Breast epithelium (tissue), 3 donors: ENCODE measurements at regions not wholly inside any gene's neighbourhood (a gene's known extent, or its start where the extent isn't known, plus 50 kb on each side); places are given as distances from the start of the nearest gene placed in this dataset.

ENCODE experiments used
- CTCF ChIP-seq, 3 donors: fragments of 450-650 bp; IDR thresholded peaks; one replicate each; pipeline ENCODE4 v1.5.1; 2016 to 2017; ENCODE audit warnings: antibody characterized with exemption in 3 of 3, mild to moderate bottlenecking in 3 of 3, moderate library complexity in 3 of 3
- POLR2A ChIP-seq: fragments of 450-650 bp; IDR thresholded peaks from one replicate; pipeline ENCODE4 v1.6.1; 2016; ENCODE audit warnings: antibody characterized with exemption, mild to moderate bottlenecking, moderate library complexity
- POLR2AphosphoS5 ChIP-seq, 3 donors: sonication (generic); formaldehyde crosslinking; IDR thresholded peaks; one replicate each; pipeline ENCODE4 v1.6.1; 2017; ENCODE audit warnings: antibody characterized with exemption in 3 of 3

- TF ChIP-seq CTCF (IDR thresholded peaks at IDR 0.05) (no peak), POLR2A (no peak), POLR2AphosphoS5 (IDR thresholded peaks at IDR 0.05) (no peak)
Measured at GRCh38 chr14:39946807-39947206, 514.6 kb upstream of the FBXO33 start.
